ENCODE measurements at regions not wholly inside any gene's neighbourhood (a gene's known extent, or its start where the extent isn't known, plus 50 kb on each side); places are given as distances from the start of the nearest gene placed in this dataset.

DNA sequence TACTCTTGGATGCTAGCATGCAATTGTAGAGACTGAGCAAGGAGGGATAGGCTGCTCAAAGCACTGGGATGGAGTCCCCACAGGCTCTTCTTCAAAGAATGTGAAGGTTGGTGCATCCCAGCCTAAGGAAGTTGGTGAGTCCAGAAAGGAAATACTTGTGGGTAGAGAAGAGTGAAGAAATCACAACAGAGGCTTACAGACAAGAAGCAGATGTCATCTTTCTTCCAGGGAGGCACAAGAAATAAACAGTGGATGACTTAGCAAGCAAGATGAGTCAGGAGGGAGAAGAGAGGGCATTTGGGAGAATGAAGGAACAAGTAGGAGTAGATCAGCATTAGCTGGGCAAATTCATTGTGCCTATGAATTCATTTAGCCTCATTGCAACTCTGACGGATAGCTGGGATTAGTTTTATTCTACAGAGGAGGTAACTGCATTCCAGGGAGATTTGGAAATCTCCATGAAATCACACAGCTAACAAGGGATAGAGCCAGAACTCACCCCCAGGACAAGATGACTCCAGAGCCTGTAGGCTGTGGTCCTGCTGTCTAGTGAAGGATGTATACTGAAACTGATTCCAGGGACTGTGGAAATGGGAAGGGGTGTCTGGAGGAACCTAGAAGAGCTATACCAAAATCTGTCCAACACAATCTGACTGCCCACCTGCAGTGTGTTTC, 125.8 kb upstream of the SPTLC3 start:
- TF ChIP-seq FOXM1 (IDR thresholded peaks at IDR 0.05; ENCODE audit: borderline replicate concordance, low read depth) (no peak), REST (IDR thresholded peaks at IDR 0.05; ENCODE audit: low read depth) (no peak), YY1 (IDR thresholded peaks at IDR 0.05; ENCODE audit: low read depth) (no peak), CEBPB (IDR thresholded peaks at IDR 0.05) (no peak), USF1 (IDR thresholded peaks at IDR 0.05) (no peak), EP300 (IDR thresholded peaks at IDR 0.05; ENCODE audit: borderline replicate concordance) (no peak)
- TF ChIP-seq, protein P1, sequence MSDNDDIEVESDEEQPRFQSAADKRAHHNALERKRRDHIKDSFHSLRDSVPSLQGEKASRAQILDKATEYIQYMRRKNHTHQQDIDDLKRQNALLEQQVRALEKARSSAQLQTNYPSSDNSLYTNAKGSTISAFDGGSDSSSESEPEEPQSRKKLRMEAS (IDR thresholded peaks at IDR 0.05) = no peak

Data from Ishikawa (cell line).